Kidney epithelial cell (primary cell): ENCODE measurements at regions not wholly inside any gene's neighbourhood (a gene's known extent, or its start where the extent isn't known, plus 50 kb on each side); places are given as distances from the start of the nearest gene placed in this dataset.

Experiments used
- DNase-seq: peaks from one replicate; pipeline ENCODE4 v3.0.0-alpha.2; 2010; ENCODE audit warnings: low read depth
- H3K27me3 ChIP-seq: 2 replicates; pipeline ENCODE4 v1.6.0; 2011; ENCODE audit warnings: low read length; ENCODE audit not compliant: control insufficient read depth, insufficient read depth
- H3K36me3 ChIP-seq: 2 replicates; pipeline ENCODE4 v1.5.1; 2011; ENCODE audit warnings: low read length; ENCODE audit not compliant: control insufficient read depth, insufficient read depth
- H3K4me3 ChIP-seq: 2 replicates; pipeline ENCODE4 v1.5.1; 2011; ENCODE audit warnings: low read depth, mild to moderate bottlenecking, control low read depth, low read length
- TF ChIP-seq, protein P1 (sequence below): IDR thresholded peaks from 2 replicates; pipeline ENCODE4 v1.5.1; 2011; ENCODE audit warnings: mild to moderate bottlenecking, moderate library complexity, low read length, control low read depth, inconsistent platforms; ENCODE audit not compliant: insufficient read depth, poor library complexity, severe bottlenecking

DNA sequence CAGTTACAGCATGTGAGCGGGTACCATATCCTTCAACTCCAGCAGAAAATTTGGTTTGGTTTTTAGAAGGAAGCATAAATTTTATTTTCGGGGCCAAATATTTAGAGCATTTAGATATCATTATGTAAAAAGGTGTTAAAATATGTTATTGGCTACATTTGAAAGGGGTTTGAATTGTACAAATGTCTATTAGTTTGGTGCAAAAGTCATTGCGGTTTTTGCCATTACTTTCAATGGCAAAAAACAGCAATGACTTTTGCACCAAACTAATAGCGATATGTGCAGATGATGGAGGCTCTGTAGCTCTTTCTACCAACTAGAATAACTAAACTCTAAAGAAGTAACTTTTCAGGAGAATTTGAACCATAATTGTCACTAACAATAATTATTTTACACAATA lies 1666.2 kb upstream of the SLC39A10 start:
- TF ChIP-seq, protein P1, sequence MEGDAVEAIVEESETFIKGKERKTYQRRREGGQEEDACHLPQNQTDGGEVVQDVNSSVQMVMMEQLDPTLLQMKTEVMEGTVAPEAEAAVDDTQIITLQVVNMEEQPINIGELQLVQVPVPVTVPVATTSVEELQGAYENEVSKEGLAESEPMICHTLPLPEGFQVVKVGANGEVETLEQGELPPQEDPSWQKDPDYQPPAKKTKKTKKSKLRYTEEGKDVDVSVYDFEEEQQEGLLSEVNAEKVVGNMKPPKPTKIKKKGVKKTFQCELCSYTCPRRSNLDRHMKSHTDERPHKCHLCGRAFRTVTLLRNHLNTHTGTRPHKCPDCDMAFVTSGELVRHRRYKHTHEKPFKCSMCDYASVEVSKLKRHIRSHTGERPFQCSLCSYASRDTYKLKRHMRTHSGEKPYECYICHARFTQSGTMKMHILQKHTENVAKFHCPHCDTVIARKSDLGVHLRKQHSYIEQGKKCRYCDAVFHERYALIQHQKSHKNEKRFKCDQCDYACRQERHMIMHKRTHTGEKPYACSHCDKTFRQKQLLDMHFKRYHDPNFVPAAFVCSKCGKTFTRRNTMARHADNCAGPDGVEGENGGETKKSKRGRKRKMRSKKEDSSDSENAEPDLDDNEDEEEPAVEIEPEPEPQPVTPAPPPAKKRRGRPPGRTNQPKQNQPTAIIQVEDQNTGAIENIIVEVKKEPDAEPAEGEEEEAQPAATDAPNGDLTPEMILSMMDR: no peak
- no peaks in the 10 kb centered on the region for H3K36me3 ChIP-seq
- H3K4me3 ChIP-seq: no peak overlapping the region
- DNase-seq: no peak
- no peaks in the 10 kb centered on the region for H3K27me3 ChIP-seq

GRCh38 chr2:193989645-193990044 lies 1667.4 kb upstream of the SLC39A10 start:
- Histone ChIP-seq H3K27me3 (no peaks in the 10 kb centered on the region), H3K4me3 (no peak overlapping the region), H3K36me3 (no peaks in the 10 kb centered on the region)
- DNase-seq: no peak
- TF ChIP-seq, protein P1: no peak

DNA sequence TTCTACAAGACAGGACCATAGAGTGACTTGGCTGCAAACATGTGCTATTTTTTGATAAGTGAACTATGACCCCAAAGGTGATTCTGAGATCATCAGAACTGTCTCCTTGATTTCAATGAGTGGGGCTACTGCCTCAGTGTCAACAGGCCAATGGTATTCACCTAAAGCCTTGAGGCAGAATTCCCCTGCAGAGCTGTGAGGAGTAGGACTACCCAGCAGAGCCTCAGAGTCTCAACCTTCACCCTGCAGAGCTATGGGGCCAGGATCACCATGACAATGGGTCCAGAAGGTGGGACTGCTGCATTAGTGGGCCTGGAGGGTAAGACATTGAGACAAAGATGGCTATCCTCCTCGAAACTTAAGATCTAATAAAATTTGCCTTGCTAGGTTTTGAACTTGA lies 1668.2 kb upstream of the SLC39A10 start:
- no peaks in the 10 kb centered on the region for H3K36me3 ChIP-seq
- TF ChIP-seq, protein P1: no peak
- DNase-seq: no peak
- no peaks in the 10 kb centered on the region for H3K27me3 ChIP-seq
- H3K4me3 ChIP-seq: no peak overlapping the region

GRCh38 chr2:193985272-193985671 lies 1671.8 kb upstream of the SLC39A10 start:
- Histone ChIP-seq H3K27me3 (no peaks in the 10 kb centered on the region), H3K4me3 (no peak overlapping the region), H3K36me3 (no peaks in the 10 kb centered on the region)
- DNase-seq: no peak
- TF ChIP-seq, protein P1: no peak

DNA sequence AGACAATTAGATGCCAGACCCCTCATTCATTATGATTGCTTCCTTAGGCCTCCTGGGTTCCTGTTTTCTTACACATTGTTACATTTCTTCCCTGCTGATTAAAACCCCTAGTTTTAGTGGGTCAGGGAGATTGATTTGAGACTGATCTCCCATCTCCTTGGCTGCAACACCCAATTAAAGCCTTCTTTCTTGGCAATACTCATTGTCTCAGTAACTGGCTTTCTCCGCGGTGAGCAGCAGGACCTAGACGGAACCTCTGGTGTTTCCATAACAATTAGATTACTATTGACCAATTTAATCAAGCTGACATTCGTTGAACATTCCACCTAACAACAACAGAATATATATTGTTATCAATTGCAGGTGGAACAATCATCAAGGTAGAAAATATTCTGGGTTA lies 1676.4 kb upstream of the SLC39A10 start:
- TF ChIP-seq, protein P1: no peak
- no peak for DNase-seq
- Histone ChIP-seq H3K36me3 (no peaks in the 10 kb centered on the region), H3K4me3 (no peak overlapping the region), H3K27me3 (no peaks in the 10 kb centered on the region)

DNA sequence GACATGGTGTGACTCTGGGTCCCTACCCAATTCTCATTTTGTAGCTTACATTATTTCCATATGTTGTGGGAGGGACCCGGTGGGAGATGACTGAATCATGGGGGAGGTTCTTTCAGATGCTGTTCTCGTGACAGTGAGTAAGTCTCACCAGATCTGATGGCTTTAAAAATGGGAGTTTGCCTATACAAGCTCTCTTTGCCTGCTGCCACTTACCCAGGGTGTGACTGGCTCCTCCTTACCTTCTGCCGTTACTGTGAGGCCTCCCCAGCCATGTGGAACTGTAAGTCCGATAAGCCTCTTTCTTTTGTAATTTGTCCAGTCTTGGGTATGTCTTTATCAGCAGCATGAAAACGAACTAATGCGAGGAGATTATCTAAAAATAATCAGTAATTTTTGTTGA lies 1683.2 kb upstream of the SLC39A10 start:
- no peak for DNase-seq
- no peaks in the 10 kb centered on the region for H3K27me3 ChIP-seq
- no peak overlapping the region for H3K4me3 ChIP-seq
- TF ChIP-seq, protein P1: no peak
- no peaks in the 10 kb centered on the region for H3K36me3 ChIP-seq
